ENCODE measurements at regions not wholly inside any gene's neighbourhood (a gene's known extent, or its start where the extent isn't known, plus 50 kb on each side); places are given as distances from the start of the nearest gene placed in this dataset.
A peak's percentile ranks its signal among the peaks of the same experiment; 100 is the strongest.
"Not testable (repeated sequence)": the region's sequence is repeated elsewhere in the genome, so short reads cannot be mapped to it uniquely, and the experiment has no call there.

DNA sequence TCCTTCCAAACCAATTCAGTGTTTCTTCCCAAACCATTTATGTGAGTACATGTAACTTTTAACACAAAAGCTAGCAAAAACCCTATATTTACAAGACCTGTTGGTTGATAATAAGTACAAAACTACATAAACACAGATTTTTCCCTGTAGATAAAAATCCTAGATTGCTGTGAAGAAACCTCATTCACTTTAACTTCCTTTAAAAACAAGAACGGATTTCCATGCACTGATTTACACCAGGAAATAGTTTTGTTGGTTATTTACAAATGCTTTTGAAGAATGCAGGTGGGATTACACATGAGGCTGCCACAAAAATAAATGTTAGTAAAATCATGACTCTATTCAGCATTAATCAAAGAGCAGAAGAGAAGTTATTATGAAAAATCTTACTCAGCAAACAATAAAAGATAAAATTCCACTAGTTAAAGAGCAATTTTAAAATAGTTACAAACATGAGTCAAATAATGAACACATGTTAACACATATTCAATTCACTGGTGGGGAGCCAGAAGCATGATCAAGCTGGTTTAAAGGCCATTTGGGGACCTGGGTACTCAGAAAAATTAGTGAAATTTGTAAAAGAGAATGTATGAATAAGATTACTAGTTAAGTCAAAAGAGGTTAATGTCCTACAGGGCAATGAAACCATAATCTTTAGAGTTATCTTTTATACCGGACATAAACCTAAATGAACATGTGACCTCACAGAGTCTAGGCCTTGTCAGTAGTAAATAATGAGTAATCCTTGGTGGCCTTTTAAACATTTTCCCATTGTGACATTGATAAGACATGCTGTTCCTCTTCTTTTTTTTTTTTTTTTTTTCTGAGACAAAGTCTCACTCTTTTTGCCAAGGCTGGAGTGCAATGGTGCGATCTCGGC is 79.9 kb downstream of the PHLDA1 start:
- Mint-ChIP-seq H3K27me3 (no peaks in the 10 kb centered on the region), H3K27ac (no peak overlapping the region), H3K4me1 (peaks cover 9% of the 10 kb centered on the region), H3K36me3 (no peaks in the 10 kb centered on the region), H3K9me3 (no peaks in the 10 kb centered on the region), H3K4me3 (no peak overlapping the region)

GRCh38 chr12:75947156-75947723 is 84.3 kb downstream of the PHLDA1 start:
- H3K4me1 Mint-ChIP-seq = peaks cover 28% of the 10 kb centered on the region
- H3K4me3 Mint-ChIP-seq = no peak overlapping the region
- no peaks in the 10 kb centered on the region for H3K36me3 Mint-ChIP-seq
- H3K27ac Mint-ChIP-seq = no peak overlapping the region
- no peaks in the 10 kb centered on the region for H3K9me3 Mint-ChIP-seq
- H3K27me3 Mint-ChIP-seq = no peaks in the 10 kb centered on the region

DNA sequence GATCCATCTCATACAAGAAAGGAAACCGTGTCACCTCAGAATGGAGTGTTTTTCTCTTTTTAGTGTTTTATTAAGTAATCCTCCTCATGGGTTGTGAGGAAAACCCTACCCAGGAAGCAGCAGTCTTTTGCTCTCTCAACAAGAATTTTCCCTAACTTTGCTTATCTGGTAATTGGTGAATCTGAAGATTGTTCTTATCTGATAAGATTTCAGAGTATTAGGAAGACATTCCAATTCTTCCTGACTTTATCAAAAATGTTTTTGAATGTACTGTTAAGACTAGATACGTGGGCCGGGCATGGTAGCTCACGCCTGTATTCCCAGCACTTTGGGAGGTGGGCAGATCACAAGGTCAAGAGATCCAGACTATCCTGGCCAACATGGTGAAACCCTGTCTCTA is 86.0 kb downstream of the PHLDA1 start:
- Mint-ChIP-seq H3K9me3 (no peaks in the 10 kb centered on the region), H3K4me3 (no peak overlapping the region), H3K27me3 (no peaks in the 10 kb centered on the region), H3K4me1 (peaks cover 23% of the 10 kb centered on the region), H3K36me3 (no peaks in the 10 kb centered on the region), H3K27ac (peak overlapping the region; percentile 99)

DNA sequence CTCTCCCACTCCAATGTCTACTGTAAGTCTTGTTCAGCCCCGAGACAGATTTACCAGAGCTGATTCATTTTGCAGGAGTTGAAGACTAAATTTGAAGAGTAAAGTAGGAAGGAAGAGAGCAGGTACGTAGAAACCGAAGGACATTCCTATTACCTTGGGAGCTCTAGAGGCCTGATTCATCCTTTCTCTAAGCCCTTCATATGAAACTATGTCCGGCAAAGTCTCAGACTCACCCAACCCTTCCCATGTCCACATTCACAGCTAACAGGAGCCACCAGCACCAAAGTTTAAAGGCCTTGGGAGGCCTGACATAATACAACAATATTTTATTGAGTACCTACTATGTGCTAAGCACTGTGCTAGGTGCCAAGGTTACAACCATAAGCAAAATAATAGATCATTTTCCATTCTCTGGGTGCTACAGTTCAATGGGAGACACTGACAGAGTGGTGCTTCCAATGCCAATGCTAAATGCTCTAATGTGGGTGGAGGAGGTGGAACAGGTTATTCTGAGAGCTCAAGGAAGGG is 86.6 kb downstream of the PHLDA1 start:
- H3K9me3 Mint-ChIP-seq = no peaks in the 10 kb centered on the region
- no peaks in the 10 kb centered on the region for H3K27me3 Mint-ChIP-seq
- peak overlapping the region; percentile 85 for H3K4me3 Mint-ChIP-seq
- no peaks in the 10 kb centered on the region for H3K36me3 Mint-ChIP-seq
- peak overlapping the region; percentile 99 for H3K27ac Mint-ChIP-seq
- H3K4me1 Mint-ChIP-seq = peaks cover 23% of the 10 kb centered on the region

DNA sequence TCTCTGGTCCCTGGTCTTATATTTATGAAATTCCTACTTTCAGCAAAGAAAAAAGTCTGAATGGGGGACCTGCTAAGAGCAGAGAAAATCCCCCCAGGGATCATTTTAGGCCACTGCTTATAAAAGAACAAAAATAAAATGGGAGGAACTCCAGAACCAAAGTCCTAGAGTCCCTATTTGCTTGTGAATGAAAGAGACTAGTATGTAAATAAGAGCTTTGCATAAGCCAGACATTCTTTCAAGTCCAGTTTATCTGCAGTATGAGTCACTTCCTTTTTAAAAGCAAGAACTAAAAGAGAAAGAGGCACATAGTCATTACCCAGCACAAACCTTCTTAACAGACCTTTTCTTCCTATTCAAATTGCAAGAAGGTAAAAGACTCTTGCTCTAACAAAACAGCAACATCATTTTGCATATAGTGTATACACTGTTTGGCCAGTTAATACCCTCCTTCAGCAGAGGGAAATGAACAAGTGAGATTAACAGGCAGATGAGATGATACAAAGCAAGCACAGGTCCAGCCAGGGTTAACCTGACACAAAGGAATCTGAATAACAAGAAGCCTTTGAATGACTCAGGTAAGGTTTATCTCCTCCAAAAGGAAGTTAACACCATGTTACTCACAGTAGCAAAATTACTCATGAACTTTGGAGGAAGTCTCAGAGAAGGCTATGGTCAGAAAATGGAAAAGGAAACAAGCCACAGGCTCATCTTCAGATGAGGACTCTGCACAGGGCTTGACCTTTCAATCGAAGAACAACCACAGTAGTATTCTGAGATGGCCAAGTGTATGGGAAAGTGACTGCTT is 87.3 kb downstream of the PHLDA1 start:
- peak overlapping the region; percentile 85 for H3K4me3 Mint-ChIP-seq
- H3K27ac Mint-ChIP-seq = peak overlapping the region; percentile 99
- H3K36me3 Mint-ChIP-seq = no peaks in the 10 kb centered on the region
- H3K4me1 Mint-ChIP-seq = peaks cover 23% of the 10 kb centered on the region
- H3K9me3 Mint-ChIP-seq = no peaks in the 10 kb centered on the region
- no peaks in the 10 kb centered on the region for H3K27me3 Mint-ChIP-seq

DNA sequence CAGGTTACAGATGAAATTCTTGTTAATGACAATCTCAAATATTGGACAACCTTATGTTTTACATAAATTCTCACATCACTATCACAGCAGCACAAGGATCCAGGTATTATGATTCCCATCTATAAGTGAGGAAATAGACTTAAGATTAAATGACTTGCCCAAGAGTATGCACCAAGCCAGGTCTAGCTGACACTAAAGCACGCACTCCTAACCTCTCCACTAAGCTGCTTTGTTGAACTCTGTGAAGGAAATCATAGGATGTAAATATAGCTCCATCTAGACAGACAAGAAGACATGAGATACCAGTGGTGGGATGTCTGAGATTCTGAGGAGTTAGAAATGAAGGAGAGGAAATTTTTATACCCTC is 87.9 kb downstream of the PHLDA1 start:
- H3K27me3 Mint-ChIP-seq = no peaks in the 10 kb centered on the region
- no peaks in the 10 kb centered on the region for H3K36me3 Mint-ChIP-seq
- peak overlapping the region; percentile 99 for H3K27ac Mint-ChIP-seq
- H3K4me1 Mint-ChIP-seq = peaks cover 23% of the 10 kb centered on the region
- no peaks in the 10 kb centered on the region for H3K9me3 Mint-ChIP-seq
- peak overlapping the region; percentile 85 for H3K4me3 Mint-ChIP-seq

GRCh38 chr12:75941661-75942060 is 89.9 kb downstream of the PHLDA1 start:
- H3K27ac Mint-ChIP-seq, H3K27me3 Mint-ChIP-seq, H3K4me3 Mint-ChIP-seq: not testable (repeated sequence)

GRCh38 chr12:75939016-75939642 is 92.4 kb downstream of the PHLDA1 start:
- H3K9me3 Mint-ChIP-seq = no peaks in the 10 kb centered on the region

More at GRCh38 chr12:75941661-75942060, 89.9 kb downstream of the PHLDA1 start:
- H3K9me3 Mint-ChIP-seq, H3K36me3 Mint-ChIP-seq: not testable (repeated sequence)
- H3K4me1 Mint-ChIP-seq = peaks cover 23% of the 10 kb centered on the region

GRCh38 chr12:75938189-75938588 is 93.4 kb downstream of the PHLDA1 start:
- no peaks in the 10 kb centered on the region for H3K27me3 Mint-ChIP-seq
- H3K4me1 Mint-ChIP-seq = peaks cover 15% of the 10 kb centered on the region
- no peak overlapping the region for H3K4me3 Mint-ChIP-seq
- H3K27ac Mint-ChIP-seq = no peak overlapping the region
- no peaks in the 10 kb centered on the region for H3K9me3 Mint-ChIP-seq
- H3K36me3 Mint-ChIP-seq = no peaks in the 10 kb centered on the region

More at GRCh38 chr12:75939016-75939642, 92.4 kb downstream of the PHLDA1 start:
- H3K27me3 Mint-ChIP-seq = no peaks in the 10 kb centered on the region
- H3K27ac Mint-ChIP-seq = no peak overlapping the region
- peaks cover 14% of the 10 kb centered on the region for H3K4me1 Mint-ChIP-seq
- H3K4me3 Mint-ChIP-seq = no peak overlapping the region
- no peaks in the 10 kb centered on the region for H3K36me3 Mint-ChIP-seq

GRCh38 chr12:75937486-75937885 is 94.1 kb downstream of the PHLDA1 start:
- no peak overlapping the region for H3K4me3 Mint-ChIP-seq
- H3K36me3 Mint-ChIP-seq = no peaks in the 10 kb centered on the region
- H3K27me3 Mint-ChIP-seq = no peaks in the 10 kb centered on the region
- no peaks in the 10 kb centered on the region for H3K9me3 Mint-ChIP-seq
- H3K27ac Mint-ChIP-seq = no peak overlapping the region
- H3K4me1 Mint-ChIP-seq = peaks cover 17% of the 10 kb centered on the region

GRCh38 chr12:75936515-75937440 is 94.8 kb downstream of the PHLDA1 start:
- peaks cover 17% of the 10 kb centered on the region for H3K4me1 Mint-ChIP-seq
- no peaks in the 10 kb centered on the region for H3K36me3 Mint-ChIP-seq
- H3K4me3 Mint-ChIP-seq = no peak overlapping the region
- H3K27ac Mint-ChIP-seq = no peak overlapping the region
- no peaks in the 10 kb centered on the region for H3K27me3 Mint-ChIP-seq
- H3K9me3 Mint-ChIP-seq = no peaks in the 10 kb centered on the region

- no peaks in the 10 kb centered on the region for H3K36me3 Mint-ChIP-seq
- no peak overlapping the region for H3K4me3 Mint-ChIP-seq
- H3K27me3 Mint-ChIP-seq = no peaks in the 10 kb centered on the region
- H3K27ac Mint-ChIP-seq = no peak overlapping the region
- H3K4me1 Mint-ChIP-seq = peaks cover 17% of the 10 kb centered on the region
- no peaks in the 10 kb centered on the region for H3K9me3 Mint-ChIP-seq
Measured at GRCh38 chr12:75935539-75936242, 95.9 kb downstream of the PHLDA1 start.

- no peak overlapping the region for H3K4me3 Mint-ChIP-seq
- H3K27ac Mint-ChIP-seq = no peak overlapping the region
- H3K4me1 Mint-ChIP-seq = peaks cover 17% of the 10 kb centered on the region
- H3K27me3 Mint-ChIP-seq = no peaks in the 10 kb centered on the region
- no peaks in the 10 kb centered on the region for H3K9me3 Mint-ChIP-seq
- H3K36me3 Mint-ChIP-seq = no peaks in the 10 kb centered on the region
Measured at GRCh38 chr12:75933101-75933500, 98.5 kb downstream of the PHLDA1 start.

GRCh38 chr12:75932241-75932640 is 99.3 kb downstream of the PHLDA1 start:
- H3K27ac Mint-ChIP-seq = peak overlapping the region; percentile 78
- H3K36me3 Mint-ChIP-seq = no peaks in the 10 kb centered on the region
- H3K4me3 Mint-ChIP-seq = no peak overlapping the region
- H3K27me3 Mint-ChIP-seq = no peaks in the 10 kb centered on the region
- H3K4me1 Mint-ChIP-seq = peaks cover 17% of the 10 kb centered on the region
- H3K9me3 Mint-ChIP-seq = no peaks in the 10 kb centered on the region

Measured in activated naive CD4-positive, alpha-beta T cell treated with anti-CD3 and anti-CD28 coated beads, Interleukin-2, amount 50 U/mL, for 24 hours (primary cell).